GM20000 (cell line): ENCODE measurements at regions not wholly inside any gene's neighbourhood (a gene's known extent, or its start where the extent isn't known, plus 50 kb on each side); places are given as distances from the start of the nearest gene placed in this dataset.

Source experiments
- DNase-seq: peaks from one replicate; pipeline ENCODE4 v3.0.0; 2012; ENCODE audit warnings: low spot score
- TF ChIP-seq, protein P1 (sequence below): IDR thresholded peaks from 2 replicates; pipeline ENCODE4 v1.5.1; 2012; ENCODE audit warnings: mild to moderate bottlenecking, control low read depth; ENCODE audit errors: extremely low read depth, missing control alignments

DNA sequence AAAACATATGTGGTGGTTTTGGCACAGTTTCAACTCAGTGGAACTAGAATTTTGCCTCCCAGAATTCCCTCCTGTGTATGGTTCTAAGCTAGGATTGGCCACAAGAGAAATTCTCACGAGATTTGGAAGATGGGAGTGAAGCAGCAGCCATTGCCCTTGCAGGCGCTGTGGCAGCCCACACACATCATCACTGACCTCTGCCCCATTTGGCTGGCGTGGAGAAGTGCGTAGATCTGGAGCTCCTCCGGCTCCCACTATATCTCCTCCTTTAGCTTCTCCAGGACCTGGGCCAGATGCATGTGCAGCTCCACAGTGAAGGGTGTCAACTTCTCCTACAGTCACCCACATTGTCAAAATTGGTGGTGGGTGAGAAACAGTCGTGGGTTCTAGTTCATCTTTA is 199.6 kb downstream of the EFHB start:
- TF ChIP-seq, protein P1, sequence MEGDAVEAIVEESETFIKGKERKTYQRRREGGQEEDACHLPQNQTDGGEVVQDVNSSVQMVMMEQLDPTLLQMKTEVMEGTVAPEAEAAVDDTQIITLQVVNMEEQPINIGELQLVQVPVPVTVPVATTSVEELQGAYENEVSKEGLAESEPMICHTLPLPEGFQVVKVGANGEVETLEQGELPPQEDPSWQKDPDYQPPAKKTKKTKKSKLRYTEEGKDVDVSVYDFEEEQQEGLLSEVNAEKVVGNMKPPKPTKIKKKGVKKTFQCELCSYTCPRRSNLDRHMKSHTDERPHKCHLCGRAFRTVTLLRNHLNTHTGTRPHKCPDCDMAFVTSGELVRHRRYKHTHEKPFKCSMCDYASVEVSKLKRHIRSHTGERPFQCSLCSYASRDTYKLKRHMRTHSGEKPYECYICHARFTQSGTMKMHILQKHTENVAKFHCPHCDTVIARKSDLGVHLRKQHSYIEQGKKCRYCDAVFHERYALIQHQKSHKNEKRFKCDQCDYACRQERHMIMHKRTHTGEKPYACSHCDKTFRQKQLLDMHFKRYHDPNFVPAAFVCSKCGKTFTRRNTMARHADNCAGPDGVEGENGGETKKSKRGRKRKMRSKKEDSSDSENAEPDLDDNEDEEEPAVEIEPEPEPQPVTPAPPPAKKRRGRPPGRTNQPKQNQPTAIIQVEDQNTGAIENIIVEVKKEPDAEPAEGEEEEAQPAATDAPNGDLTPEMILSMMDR: no peak
- DNase-seq: no peak

DNA sequence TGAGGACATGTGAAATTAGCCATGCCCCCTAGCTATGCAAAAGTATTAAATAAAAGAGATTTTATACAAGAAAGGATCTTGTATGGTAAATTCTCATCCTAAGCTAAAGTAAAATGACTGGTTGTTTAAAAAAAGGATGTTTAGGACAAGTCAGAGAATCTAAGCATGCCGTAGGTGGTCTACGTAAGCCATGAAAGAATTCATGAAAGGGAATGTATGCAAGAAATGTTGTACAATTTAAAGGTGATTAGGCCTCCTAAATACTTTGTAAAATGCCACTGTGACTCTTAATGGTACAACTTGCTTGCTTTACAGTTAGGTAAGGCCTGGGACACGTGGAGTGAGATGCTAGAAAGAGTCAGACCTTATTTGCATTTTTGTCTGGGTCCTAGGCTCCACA is 209.0 kb downstream of the EFHB start:
- DNase-seq: no peak
- TF ChIP-seq, protein P1: no peak

DNA sequence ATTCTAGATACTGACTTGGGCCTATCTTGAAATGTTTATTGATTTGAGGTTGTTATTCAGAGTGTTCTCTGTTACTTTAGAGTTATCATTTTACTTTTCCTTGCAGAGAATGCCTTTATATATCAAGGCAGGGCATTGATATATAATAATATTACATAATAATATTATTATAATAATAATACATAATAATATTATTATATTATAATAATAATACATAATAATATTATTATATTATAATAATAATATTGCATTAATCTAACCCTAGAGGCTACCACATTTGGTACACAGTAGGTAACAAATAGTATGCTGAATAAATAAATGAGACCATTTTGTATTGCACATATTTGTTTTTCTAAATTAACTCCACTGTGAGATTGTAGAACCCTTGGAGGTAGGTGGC is 216.3 kb downstream of the EFHB start:
- TF ChIP-seq, protein P1: no peak
- DNase-seq: no peak

DNA sequence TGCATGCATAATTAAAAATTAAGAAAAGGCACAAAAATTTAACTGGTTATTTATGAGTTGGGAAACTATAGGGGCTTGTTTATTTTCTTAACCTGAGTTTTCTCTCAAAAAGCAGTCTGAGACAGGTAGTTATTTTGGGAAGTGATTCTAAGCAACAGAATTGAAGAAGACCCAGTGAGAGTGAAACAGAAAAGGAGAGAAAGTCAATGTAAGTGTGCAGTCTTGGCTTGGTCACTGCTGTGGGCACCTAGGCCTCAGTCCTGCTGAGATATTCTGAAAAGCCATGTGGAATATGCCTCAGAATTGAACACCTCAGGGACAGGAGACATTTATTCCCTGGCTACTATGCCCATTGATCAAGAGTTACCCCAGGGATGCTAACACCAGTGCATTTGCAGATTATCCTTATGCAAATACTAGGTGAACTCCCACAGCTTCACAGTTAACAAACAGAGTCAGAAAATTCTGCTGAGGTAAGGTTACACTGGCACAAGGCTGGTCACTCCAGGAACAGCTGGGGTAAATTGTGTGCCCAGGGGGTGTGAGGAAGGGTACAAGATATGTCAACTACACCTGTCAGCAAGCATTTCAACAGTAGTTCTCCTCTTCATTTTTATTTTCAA is 222.7 kb downstream of the EFHB start:
- TF ChIP-seq, protein P1: no peak
- DNase-seq: no peak

DNA sequence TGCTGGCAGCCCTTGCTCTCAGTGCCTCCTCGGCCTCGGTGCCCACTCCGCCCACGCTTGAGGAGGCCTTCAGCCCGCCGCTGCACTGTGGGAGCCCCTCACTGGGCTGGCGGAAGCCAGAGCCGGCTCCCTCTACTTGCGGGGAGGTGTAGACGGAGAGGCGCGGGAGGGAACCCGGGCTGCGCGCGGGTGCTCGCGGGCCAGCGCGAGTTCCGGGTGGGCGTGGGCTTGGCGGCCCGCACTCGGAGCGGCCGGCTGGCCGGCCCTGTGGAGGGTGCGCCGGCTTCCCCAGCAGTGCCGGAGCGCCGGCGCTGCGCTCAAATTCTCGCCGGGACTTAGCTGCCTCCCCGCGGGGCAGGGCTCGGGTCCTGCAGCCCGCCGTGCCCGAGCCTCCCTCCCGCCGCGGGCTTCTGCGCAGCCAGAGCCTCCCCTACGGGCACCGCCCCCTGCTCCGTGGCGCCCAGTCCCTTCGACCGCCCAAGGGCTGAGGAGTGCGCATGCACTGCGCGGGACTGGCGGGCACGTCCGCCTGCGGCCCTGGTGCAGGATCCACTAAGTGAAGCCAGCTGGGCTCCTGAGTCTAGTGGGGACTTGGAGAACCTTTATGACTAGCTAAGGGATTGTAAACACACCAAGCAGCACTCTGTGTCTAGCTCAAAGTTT is 231.5 kb downstream of the EFHB start:
- TF ChIP-seq, protein P1: no peak
- DNase-seq: no peak

DNA sequence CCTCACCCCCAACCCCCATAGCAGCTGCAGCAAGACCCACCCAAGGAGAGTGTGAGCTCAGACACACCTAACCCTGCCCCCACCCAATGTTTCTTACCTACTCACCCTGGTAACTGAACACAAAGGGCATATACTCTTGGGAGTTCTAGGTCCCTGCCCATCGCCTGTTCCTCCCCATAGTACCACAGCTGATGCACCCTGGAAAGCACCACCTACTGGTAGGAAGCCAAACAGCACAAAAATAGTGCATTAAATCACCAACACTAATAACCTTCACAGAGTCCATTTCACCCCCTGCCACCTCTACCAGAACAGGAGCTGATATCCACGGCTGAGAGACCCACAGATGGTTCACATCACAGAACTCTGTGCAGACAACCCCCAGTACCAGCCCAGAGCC is 245.2 kb downstream of the EFHB start:
- no peak for DNase-seq
- TF ChIP-seq, protein P1: no peak

DNA sequence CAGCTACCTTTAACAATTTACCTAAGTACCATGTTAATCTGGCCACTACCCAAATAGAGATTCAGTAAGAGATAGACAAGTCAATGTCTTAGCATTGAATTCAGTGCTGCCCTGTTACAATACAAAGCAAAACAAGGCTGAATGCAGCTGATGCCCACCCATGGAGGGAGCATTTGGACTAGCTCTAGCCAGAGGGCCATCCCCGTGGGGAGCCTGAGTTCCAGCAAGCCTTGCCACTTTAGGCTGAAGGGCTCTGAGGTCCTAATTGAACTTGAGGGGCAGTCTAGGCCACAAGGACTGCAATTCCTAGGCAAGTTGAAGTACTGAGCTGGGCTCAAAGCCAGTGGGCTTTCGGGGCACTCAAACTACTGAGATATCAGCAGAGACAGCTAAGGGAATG is 265.9 kb downstream of the EFHB start:
- TF ChIP-seq, protein P1: no peak
- DNase-seq: no peak
